Skeletal muscle satellite cell (primary cell): ENCODE measurements at regions not wholly inside any gene's neighbourhood (a gene's known extent, or its start where the extent isn't known, plus 50 kb on each side); places are given as distances from the start of the nearest gene placed in this dataset.

ENCODE experiments used
- H3K27me3 ChIP-seq: 2 replicates; pipeline ENCODE4 v1.7.0; 2013; ENCODE audit warnings: low read length; ENCODE audit not compliant: control insufficient read depth, insufficient read depth
- H3K36me3 ChIP-seq: 2 replicates; pipeline ENCODE4 v1.7.0; 2013; ENCODE audit warnings: mild to moderate bottlenecking, control low read depth, low read length; ENCODE audit not compliant: insufficient read depth
- H3K4me1 ChIP-seq: 2 replicates; pipeline ENCODE4 v1.7.0; 2013; ENCODE audit warnings: low read length; ENCODE audit not compliant: control insufficient read depth, insufficient read depth
- H3K4me2 ChIP-seq: 2 replicates; pipeline ENCODE4 v1.7.0; 2013; ENCODE audit warnings: mild to moderate bottlenecking, low read length
- H3K4me3 ChIP-seq: 2 replicates; pipeline ENCODE4 v1.7.0; 2013; ENCODE audit warnings: low read length
- H3K9ac ChIP-seq: 2 replicates; pipeline ENCODE4 v1.7.0; 2013; ENCODE audit warnings: mild to moderate bottlenecking, low read depth, low read length, moderate library complexity
- H3K9me3 ChIP-seq: replicated peaks from 2 replicates; pipeline ENCODE4 v1.7.0; 2013; ENCODE audit warnings: mild to moderate bottlenecking, control low read depth, low read length

- no peak overlapping the region for H3K9ac ChIP-seq
- H3K9me3 ChIP-seq: no peaks in the 10 kb centered on the region
- no peak overlapping the region for H3K4me3 ChIP-seq
- H3K27me3 ChIP-seq: peaks cover 31% of the 10 kb centered on the region
- H3K4me1 ChIP-seq: no peaks in the 10 kb centered on the region
- no peaks in the 10 kb centered on the region for H3K36me3 ChIP-seq
- H3K4me2 ChIP-seq: no peak overlapping the region
These were observed 363.1 kb downstream of the RPS24 start for GRCh38 chr10:78396754-78397153.

GRCh38 chr10:78397786-78398185, 364.1 kb downstream of the RPS24 start:
- Histone ChIP-seq H3K9ac (no peak overlapping the region), H3K4me2 (no peak overlapping the region), H3K9me3 (no peaks in the 10 kb centered on the region), H3K36me3 (no peaks in the 10 kb centered on the region), H3K4me3 (no peak overlapping the region), H3K27me3 (peaks cover 31% of the 10 kb centered on the region), H3K4me1 (no peaks in the 10 kb centered on the region)

DNA sequence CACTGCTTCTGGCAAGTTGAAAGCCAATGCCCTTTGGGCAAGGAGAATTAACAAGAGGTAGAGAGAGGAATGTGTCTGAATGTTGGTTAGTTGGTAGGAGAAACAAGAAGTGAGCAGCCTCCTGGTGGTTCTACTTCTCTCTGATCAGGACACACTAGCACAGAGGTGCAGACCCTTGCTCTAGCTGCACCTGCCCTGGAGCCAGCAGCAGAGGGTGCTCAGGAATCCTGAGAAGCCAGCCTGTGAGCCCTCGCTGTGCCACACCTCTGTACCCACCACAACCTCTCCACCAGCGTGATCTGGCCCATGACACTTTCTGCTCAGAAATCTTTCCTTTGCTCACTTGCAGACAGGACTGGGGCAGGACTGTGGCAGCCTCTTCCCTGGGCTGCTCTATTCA, 364.7 kb downstream of the RPS24 start:
- no peaks in the 10 kb centered on the region for H3K9me3 ChIP-seq
- H3K4me2 ChIP-seq: no peak overlapping the region
- no peaks in the 10 kb centered on the region for H3K36me3 ChIP-seq
- H3K9ac ChIP-seq: no peak overlapping the region
- no peaks in the 10 kb centered on the region for H3K4me1 ChIP-seq
- peaks cover 32% of the 10 kb centered on the region for H3K27me3 ChIP-seq
- H3K4me3 ChIP-seq: no peak overlapping the region

GRCh38 chr10:78401624-78402367, 368.1 kb downstream of the RPS24 start:
- Histone ChIP-seq H3K4me3 (no peak overlapping the region), H3K9me3 (no peaks in the 10 kb centered on the region), H3K9ac (no peak overlapping the region), H3K27me3 (peaks cover 46% of the 10 kb centered on the region), H3K4me2 (no peak overlapping the region), H3K36me3 (no peaks in the 10 kb centered on the region), H3K4me1 (peaks cover 3% of the 10 kb centered on the region)

- Histone ChIP-seq H3K27me3 (peaks cover 50% of the 10 kb centered on the region), H3K4me2 (no peak overlapping the region), H3K4me1 (peaks cover 3% of the 10 kb centered on the region), H3K36me3 (no peaks in the 10 kb centered on the region), H3K4me3 (no peak overlapping the region), H3K9ac (no peak overlapping the region), H3K9me3 (no peaks in the 10 kb centered on the region)
These were observed 368.9 kb downstream of the RPS24 start for GRCh38 chr10:78402591-78402990.

DNA sequence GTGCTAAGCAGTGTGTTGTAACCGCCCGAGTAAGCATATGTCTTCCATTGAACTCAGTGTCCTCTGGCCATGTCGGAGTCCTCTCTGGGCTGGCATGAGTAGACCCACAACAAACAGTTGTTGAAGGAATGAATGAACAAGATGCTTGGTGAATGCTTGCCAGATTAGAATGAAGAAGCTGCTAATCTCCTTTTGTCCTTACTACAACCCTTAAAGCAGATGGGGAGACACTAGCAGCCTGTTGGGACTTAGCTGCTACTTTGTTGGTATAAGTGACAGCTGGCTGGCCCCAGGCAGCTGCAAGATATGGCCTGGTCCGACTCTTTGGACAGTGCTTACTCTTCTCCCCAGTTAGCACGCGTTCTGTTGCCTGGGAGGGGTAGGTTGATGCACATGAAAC, 370.1 kb downstream of the RPS24 start:
- H3K4me1 ChIP-seq: peaks cover 3% of the 10 kb centered on the region
- H3K4me2 ChIP-seq: no peak overlapping the region
- no peaks in the 10 kb centered on the region for H3K36me3 ChIP-seq
- no peak overlapping the region for H3K4me3 ChIP-seq
- peaks cover 50% of the 10 kb centered on the region for H3K27me3 ChIP-seq
- no peak overlapping the region for H3K9ac ChIP-seq
- no peaks in the 10 kb centered on the region for H3K9me3 ChIP-seq

DNA sequence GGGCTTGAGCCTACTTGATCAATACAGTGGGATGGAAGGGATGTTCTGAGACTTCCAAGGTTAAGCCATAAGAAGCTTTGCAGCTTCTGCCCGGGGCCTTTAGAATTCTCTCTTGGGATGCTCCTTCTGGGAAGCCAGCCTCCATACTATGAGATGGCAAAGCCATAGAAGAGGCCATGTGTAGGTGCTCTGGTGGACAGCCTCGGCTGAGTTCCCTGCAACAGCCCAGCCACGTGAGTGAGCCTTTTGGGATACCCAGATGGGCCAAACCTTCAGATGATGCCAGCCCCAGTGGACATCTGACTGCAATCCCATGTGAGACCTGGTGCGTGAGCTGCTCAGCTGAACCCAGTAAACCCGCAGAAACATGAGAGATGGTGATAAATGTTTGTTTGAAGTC, 370.6 kb downstream of the RPS24 start:
- H3K27me3 ChIP-seq: peaks cover 51% of the 10 kb centered on the region
- H3K4me1 ChIP-seq: peaks cover 3% of the 10 kb centered on the region
- no peaks in the 10 kb centered on the region for H3K36me3 ChIP-seq
- no peak overlapping the region for H3K9ac ChIP-seq
- no peak overlapping the region for H3K4me3 ChIP-seq
- H3K4me2 ChIP-seq: no peak overlapping the region
- H3K9me3 ChIP-seq: no peaks in the 10 kb centered on the region

- Histone ChIP-seq H3K9ac (no peak overlapping the region), H3K4me3 (no peak overlapping the region), H3K27me3 (peaks cover 51% of the 10 kb centered on the region), H3K36me3 (no peaks in the 10 kb centered on the region), H3K4me2 (no peak overlapping the region), H3K9me3 (no peaks in the 10 kb centered on the region), H3K4me1 (peaks cover 3% of the 10 kb centered on the region)
These were observed 371.6 kb downstream of the RPS24 start for GRCh38 chr10:78405231-78405630.

DNA sequence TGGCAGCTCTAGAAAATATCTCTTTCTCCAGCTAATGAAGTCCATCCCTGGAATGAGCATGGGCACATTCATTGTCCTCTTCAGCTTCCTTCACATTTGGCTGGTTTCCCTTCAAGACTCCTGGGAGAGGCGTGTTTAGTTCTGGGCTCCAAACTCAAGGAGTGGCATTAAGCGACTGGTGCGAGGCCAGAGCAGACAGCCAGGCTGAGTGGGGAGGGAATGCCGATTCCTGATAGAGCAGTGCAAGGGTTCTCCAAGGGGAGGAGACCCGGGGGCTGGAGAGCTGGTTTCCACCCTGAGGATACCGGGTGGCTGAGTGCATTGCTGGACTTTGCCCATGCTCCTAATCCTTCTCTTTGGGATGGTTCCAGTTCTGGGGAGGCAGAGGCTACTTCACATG, 372.1 kb downstream of the RPS24 start:
- H3K9me3 ChIP-seq: no peaks in the 10 kb centered on the region
- H3K36me3 ChIP-seq: no peaks in the 10 kb centered on the region
- H3K4me1 ChIP-seq: peaks cover 3% of the 10 kb centered on the region
- no peak overlapping the region for H3K4me2 ChIP-seq
- peaks cover 51% of the 10 kb centered on the region for H3K27me3 ChIP-seq
- no peak overlapping the region for H3K4me3 ChIP-seq
- H3K9ac ChIP-seq: no peak overlapping the region

GRCh38 chr10:78406648-78407008, 373.0 kb downstream of the RPS24 start:
- Histone ChIP-seq H3K4me1 (peaks cover 3% of the 10 kb centered on the region), H3K9me3 (no peaks in the 10 kb centered on the region), H3K4me3 (no peak overlapping the region), H3K9ac (no peak overlapping the region), H3K27me3 (peaks cover 51% of the 10 kb centered on the region), H3K4me2 (no peak overlapping the region), H3K36me3 (no peaks in the 10 kb centered on the region)

- Histone ChIP-seq H3K9me3 (no peaks in the 10 kb centered on the region), H3K4me1 (peaks cover 3% of the 10 kb centered on the region), H3K4me3 (no peak overlapping the region), H3K36me3 (no peaks in the 10 kb centered on the region), H3K27me3 (peaks cover 51% of the 10 kb centered on the region), H3K4me2 (no peak overlapping the region), H3K9ac (no peak overlapping the region)
These were observed 373.5 kb downstream of the RPS24 start for GRCh38 chr10:78407009-78407711.

GRCh38 chr10:78407966-78408365, 374.3 kb downstream of the RPS24 start:
- H3K27me3 ChIP-seq: peaks cover 51% of the 10 kb centered on the region
- no peaks in the 10 kb centered on the region for H3K36me3 ChIP-seq
- H3K9ac ChIP-seq: no peak overlapping the region
- H3K4me3 ChIP-seq: no peak overlapping the region
- no peaks in the 10 kb centered on the region for H3K9me3 ChIP-seq
- peaks cover 3% of the 10 kb centered on the region for H3K4me1 ChIP-seq
- H3K4me2 ChIP-seq: no peak overlapping the region
